ENCODE measurements at regions not wholly inside any gene's neighbourhood (a gene's known extent, or its start where the extent isn't known, plus 50 kb on each side); places are given as distances from the start of the nearest gene placed in this dataset.

DNA sequence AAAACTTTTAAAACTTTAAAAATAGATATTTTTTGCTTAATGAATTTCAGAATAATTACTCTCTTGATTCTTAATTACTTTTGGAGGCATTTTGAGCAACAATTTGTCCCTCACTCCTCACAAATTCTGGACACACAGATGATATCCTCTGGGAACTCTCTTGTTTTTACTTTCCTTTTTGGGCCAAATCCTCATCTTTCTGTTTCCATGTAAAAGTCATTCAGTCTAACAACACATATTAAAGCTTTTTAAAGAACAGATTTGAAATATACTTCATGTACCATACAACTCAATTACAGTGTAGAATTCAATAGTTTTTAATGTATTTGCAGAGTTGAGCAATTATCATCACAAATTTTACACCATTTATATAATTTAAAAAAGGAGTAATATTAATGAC is 983.1 kb downstream of the STIM2 start:
- Histone ChIP-seq H3K4me3 (ENCODE audit: low read length in 3 of 3) (no peak overlapping the region), H3K9me3 (ENCODE audit: control insufficient read depth in 3 of 3, low read length in 3 of 3) (no peaks in the 10 kb centered on the region), H3K27ac (ENCODE audit: low read depth, low read length) (no peak overlapping the region), H3K9ac (ENCODE audit: low read depth in 1 of 3, low read length in 3 of 3) (no peak overlapping the region), H3K4me1 (ENCODE audit: control insufficient read depth in 3 of 3, insufficient read depth in 3 of 3, low read length in 3 of 3) (no peaks in the 10 kb centered on the region), H3K27me3 (ENCODE audit: control insufficient read depth in 3 of 3, insufficient read depth in 3 of 3, low read length in 3 of 3) (no peaks in the 10 kb centered on the region), H3K36me3 (ENCODE audit: control insufficient read depth in 3 of 3, insufficient read depth in 3 of 3, low read length in 3 of 3) (no peaks in the 10 kb centered on the region)

DNA sequence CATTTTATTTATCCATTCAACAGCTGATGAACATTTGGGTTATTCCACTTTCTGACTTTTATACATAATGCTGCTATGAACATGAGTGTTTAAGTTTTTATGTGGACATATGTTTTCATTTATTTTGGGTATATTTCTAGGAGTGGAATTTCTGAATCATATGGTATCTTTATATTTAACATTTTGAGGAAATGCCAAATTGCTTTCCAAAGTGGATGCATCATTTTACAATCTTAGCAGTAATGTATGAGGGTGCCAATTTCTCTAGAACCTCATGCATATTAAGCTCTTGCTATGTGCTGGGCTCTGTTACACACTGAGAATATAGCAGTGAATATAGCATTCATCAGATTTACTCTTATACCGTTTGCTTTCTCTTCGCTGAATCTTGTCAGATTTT is 983.7 kb downstream of the STIM2 start:
- Histone ChIP-seq H3K27me3 (ENCODE audit: control insufficient read depth in 3 of 3, insufficient read depth in 3 of 3, low read length in 3 of 3) (no peaks in the 10 kb centered on the region), H3K9ac (ENCODE audit: low read depth in 1 of 3, low read length in 3 of 3) (no peak overlapping the region), H3K27ac (ENCODE audit: low read depth, low read length) (no peak overlapping the region), H3K4me3 (ENCODE audit: low read length in 3 of 3) (no peak overlapping the region), H3K9me3 (ENCODE audit: control insufficient read depth in 3 of 3, low read length in 3 of 3) (no peaks in the 10 kb centered on the region), H3K36me3 (ENCODE audit: control insufficient read depth in 3 of 3, insufficient read depth in 3 of 3, low read length in 3 of 3) (no peaks in the 10 kb centered on the region), H3K4me1 (ENCODE audit: control insufficient read depth in 3 of 3, insufficient read depth in 3 of 3, low read length in 3 of 3) (no peaks in the 10 kb centered on the region)

DNA sequence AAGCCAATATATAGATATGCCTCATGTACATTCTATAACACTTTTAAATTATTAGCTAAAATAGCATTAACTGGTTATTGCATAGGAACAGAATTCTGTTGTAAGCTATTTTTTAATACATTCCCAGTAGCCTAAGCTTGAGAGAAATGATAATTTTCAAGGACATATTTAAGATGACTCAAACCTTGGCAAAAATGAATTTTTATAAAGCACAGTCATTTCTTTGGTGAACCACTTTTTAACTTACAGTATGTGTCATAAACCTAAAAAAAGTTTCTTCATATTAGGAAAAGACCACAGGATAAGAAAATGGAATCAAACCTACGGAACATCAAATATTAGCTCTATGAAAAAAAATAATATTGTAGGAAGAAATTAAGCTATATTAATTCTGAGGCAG is 986.3 kb downstream of the STIM2 start:
- H3K9me3 ChIP-seq (ENCODE audit: control insufficient read depth in 3 of 3, low read length in 3 of 3): no peaks in the 10 kb centered on the region
- no peak overlapping the region for H3K27ac ChIP-seq (ENCODE audit: low read depth, low read length)
- H3K27me3 ChIP-seq (ENCODE audit: control insufficient read depth in 3 of 3, insufficient read depth in 3 of 3, low read length in 3 of 3): no peaks in the 10 kb centered on the region
- H3K36me3 ChIP-seq (ENCODE audit: control insufficient read depth in 3 of 3, insufficient read depth in 3 of 3, low read length in 3 of 3): no peaks in the 10 kb centered on the region
- no peak overlapping the region for H3K9ac ChIP-seq (ENCODE audit: low read depth in 1 of 3, low read length in 3 of 3)
- H3K4me3 ChIP-seq (ENCODE audit: low read length in 3 of 3): no peak overlapping the region
- no peaks in the 10 kb centered on the region for H3K4me1 ChIP-seq (ENCODE audit: control insufficient read depth in 3 of 3, insufficient read depth in 3 of 3, low read length in 3 of 3)

DNA sequence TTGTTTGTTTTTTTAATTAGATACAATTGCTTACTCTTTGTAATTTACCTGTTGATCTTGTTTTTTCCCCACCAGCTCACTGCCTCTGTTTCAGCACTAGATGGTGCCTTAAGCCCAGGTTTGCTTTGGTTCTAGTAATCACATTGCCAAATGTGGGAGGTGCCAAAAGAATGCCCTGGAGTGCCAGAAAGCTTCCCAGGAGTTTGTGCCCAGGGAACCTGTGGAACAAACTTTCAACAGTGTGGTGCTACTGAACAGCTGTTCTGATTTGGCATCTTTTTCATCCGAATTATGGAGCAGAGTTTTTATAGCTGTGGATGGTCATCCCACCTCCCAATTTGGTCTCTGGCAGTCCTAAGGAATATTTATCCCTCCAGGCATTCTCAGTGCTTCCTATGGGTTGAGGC is 1000.7 kb downstream of the STIM2 start:
- H3K36me3 ChIP-seq (ENCODE audit: control insufficient read depth in 3 of 3, insufficient read depth in 3 of 3, low read length in 3 of 3): no peaks in the 10 kb centered on the region
- H3K4me1 ChIP-seq (ENCODE audit: control insufficient read depth in 3 of 3, insufficient read depth in 3 of 3, low read length in 3 of 3): no peaks in the 10 kb centered on the region
- no peak overlapping the region for H3K4me3 ChIP-seq (ENCODE audit: low read length in 3 of 3)
- no peaks in the 10 kb centered on the region for H3K27me3 ChIP-seq (ENCODE audit: control insufficient read depth in 3 of 3, insufficient read depth in 3 of 3, low read length in 3 of 3)
- H3K9ac ChIP-seq (ENCODE audit: low read depth in 1 of 3, low read length in 3 of 3): no peak overlapping the region
- no peak overlapping the region for H3K27ac ChIP-seq (ENCODE audit: low read depth, low read length)
- peaks cover 0 to 3% (median 0%) of the 10 kb centered on the region in 3 donors for H3K9me3 ChIP-seq (ENCODE audit: control insufficient read depth in 3 of 3, low read length in 3 of 3)

DNA sequence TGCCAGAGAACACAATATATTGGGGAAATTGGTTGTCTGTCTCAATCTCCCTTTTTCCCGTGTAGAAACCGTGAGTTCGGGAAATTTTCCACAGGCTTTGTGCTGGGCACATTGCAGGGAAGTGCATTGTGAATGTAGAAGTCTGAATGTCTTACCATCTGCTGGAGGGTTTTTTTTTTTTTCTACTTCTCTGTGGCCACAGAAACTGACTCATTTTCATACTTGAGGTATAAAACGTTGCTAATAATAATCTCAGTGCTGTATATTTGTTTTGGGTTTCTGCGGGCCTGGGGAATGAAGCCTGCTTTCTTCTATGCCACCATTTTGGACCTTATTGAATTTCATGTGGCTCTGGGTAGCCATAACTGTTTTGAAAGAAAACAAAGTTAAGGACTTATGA is 1001.2 kb downstream of the STIM2 start:
- H3K4me1 ChIP-seq (ENCODE audit: control insufficient read depth in 3 of 3, insufficient read depth in 3 of 3, low read length in 3 of 3): no peaks in the 10 kb centered on the region
- H3K27me3 ChIP-seq (ENCODE audit: control insufficient read depth in 3 of 3, insufficient read depth in 3 of 3, low read length in 3 of 3): no peaks in the 10 kb centered on the region
- H3K27ac ChIP-seq (ENCODE audit: low read depth, low read length): no peak overlapping the region
- no peak overlapping the region for H3K9ac ChIP-seq (ENCODE audit: low read depth in 1 of 3, low read length in 3 of 3)
- H3K36me3 ChIP-seq (ENCODE audit: control insufficient read depth in 3 of 3, insufficient read depth in 3 of 3, low read length in 3 of 3): no peaks in the 10 kb centered on the region
- peaks cover 0 to 3% (median 0%) of the 10 kb centered on the region in 3 donors for H3K9me3 ChIP-seq (ENCODE audit: control insufficient read depth in 3 of 3, low read length in 3 of 3)
- no peak overlapping the region for H3K4me3 ChIP-seq (ENCODE audit: low read length in 3 of 3)

DNA sequence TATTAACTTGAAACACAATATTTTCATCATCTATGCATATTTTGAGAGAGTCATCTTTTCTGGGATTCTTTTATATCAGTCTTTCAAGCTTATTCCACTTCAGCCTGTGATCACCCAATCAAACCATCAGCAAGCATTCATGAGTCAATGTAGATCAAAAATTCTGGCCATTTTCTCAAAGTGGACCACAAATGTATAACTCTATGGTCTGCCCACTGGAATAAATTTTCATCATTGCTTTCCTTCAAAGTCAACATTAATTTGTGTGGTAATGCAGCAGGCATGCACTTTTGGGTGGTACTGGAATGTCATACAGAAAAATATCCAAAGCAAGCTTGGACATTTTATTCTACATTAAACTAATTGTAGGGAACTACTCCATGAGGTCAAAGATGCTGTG is 1013.0 kb downstream of the STIM2 start:
- Histone ChIP-seq H3K4me1 (ENCODE audit: control insufficient read depth in 3 of 3, insufficient read depth in 3 of 3, low read length in 3 of 3) (no peaks in the 10 kb centered on the region), H3K36me3 (ENCODE audit: control insufficient read depth in 3 of 3, insufficient read depth in 3 of 3, low read length in 3 of 3) (no peaks in the 10 kb centered on the region), H3K9ac (ENCODE audit: low read depth in 1 of 3, low read length in 3 of 3) (no peak overlapping the region), H3K4me3 (ENCODE audit: low read length in 3 of 3) (no peak overlapping the region), H3K27ac (ENCODE audit: low read depth, low read length) (no peak overlapping the region), H3K27me3 (ENCODE audit: control insufficient read depth in 3 of 3, insufficient read depth in 3 of 3, low read length in 3 of 3) (no peaks in the 10 kb centered on the region), H3K9me3 (ENCODE audit: control insufficient read depth in 3 of 3, low read length in 3 of 3) (no peaks in the 10 kb centered on the region)

DNA sequence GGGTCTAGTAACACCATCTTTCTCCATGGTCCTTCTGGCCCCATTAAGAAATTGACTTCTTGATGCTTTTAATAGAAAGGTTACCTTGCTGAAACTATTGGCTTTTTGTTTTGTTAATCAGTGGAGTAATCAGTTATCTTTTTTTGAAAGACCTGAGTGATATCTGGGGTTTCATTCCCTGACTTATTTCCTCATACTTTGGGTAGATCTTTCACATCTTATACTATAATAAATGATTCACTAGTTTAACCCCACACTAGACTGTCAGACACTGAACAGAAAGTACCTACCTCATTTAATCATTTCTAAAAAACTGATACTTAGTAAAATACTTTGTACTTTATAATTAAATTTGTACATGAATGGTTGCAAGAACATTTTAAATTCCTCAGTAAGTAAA is 1021.1 kb downstream of the STIM2 start:
- no peaks in the 10 kb centered on the region for H3K27me3 ChIP-seq (ENCODE audit: control insufficient read depth in 3 of 3, insufficient read depth in 3 of 3, low read length in 3 of 3)
- H3K36me3 ChIP-seq (ENCODE audit: control insufficient read depth in 3 of 3, insufficient read depth in 3 of 3, low read length in 3 of 3): no peaks in the 10 kb centered on the region
- no peak overlapping the region for H3K9ac ChIP-seq (ENCODE audit: low read depth in 1 of 3, low read length in 3 of 3)
- no peaks in the 10 kb centered on the region for H3K9me3 ChIP-seq (ENCODE audit: control insufficient read depth in 3 of 3, low read length in 3 of 3)
- H3K4me3 ChIP-seq (ENCODE audit: low read length in 3 of 3): no peak overlapping the region
- no peak overlapping the region for H3K27ac ChIP-seq (ENCODE audit: low read depth, low read length)
- no peaks in the 10 kb centered on the region for H3K4me1 ChIP-seq (ENCODE audit: control insufficient read depth in 3 of 3, insufficient read depth in 3 of 3, low read length in 3 of 3)

- Histone ChIP-seq H3K9me3 (ENCODE audit: control insufficient read depth in 3 of 3, low read length in 3 of 3) (no peaks in the 10 kb centered on the region), H3K36me3 (ENCODE audit: control insufficient read depth in 3 of 3, insufficient read depth in 3 of 3, low read length in 3 of 3) (no peaks in the 10 kb centered on the region), H3K27ac (ENCODE audit: low read depth, low read length) (no peak overlapping the region), H3K27me3 (ENCODE audit: control insufficient read depth in 3 of 3, insufficient read depth in 3 of 3, low read length in 3 of 3) (no peaks in the 10 kb centered on the region), H3K4me1 (ENCODE audit: control insufficient read depth in 3 of 3, insufficient read depth in 3 of 3, low read length in 3 of 3) (no peaks in the 10 kb centered on the region), H3K4me3 (ENCODE audit: low read length in 3 of 3) (no peak overlapping the region), H3K9ac (ENCODE audit: low read depth in 1 of 3, low read length in 3 of 3) (no peak overlapping the region)
These were observed 1025.5 kb downstream of the STIM2 start for GRCh38 chr4:27886120-27886519.

DNA sequence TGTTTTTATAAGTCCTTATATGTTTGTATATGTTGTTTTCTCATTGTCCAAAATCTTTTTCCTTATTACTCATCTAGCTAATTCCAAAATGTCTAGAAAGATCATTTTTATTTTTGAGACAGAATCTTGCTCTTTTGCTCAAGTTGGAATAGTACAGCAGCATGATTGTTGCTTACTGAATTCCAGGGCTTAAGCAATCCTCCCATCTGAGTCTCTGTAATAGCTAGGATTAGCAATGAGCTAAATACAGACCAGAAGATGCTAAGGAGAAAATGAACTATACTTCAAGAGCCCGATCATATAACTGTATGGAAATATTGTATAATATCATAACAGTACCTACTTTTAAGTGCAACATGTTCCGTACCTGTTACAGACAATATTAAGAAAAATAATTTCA is 1027.0 kb downstream of the STIM2 start:
- no peaks in the 10 kb centered on the region for H3K27me3 ChIP-seq (ENCODE audit: control insufficient read depth in 3 of 3, insufficient read depth in 3 of 3, low read length in 3 of 3)
- no peak overlapping the region for H3K4me3 ChIP-seq (ENCODE audit: low read length in 3 of 3)

GRCh38 chr4:27888505-27888904 is 1027.9 kb downstream of the STIM2 start:
- Histone ChIP-seq H3K27me3 (ENCODE audit: control insufficient read depth in 3 of 3, insufficient read depth in 3 of 3, low read length in 3 of 3) (no peaks in the 10 kb centered on the region), H3K27ac (ENCODE audit: low read depth, low read length) (no peak overlapping the region), H3K9me3 (ENCODE audit: control insufficient read depth in 3 of 3, low read length in 3 of 3) (no peaks in the 10 kb centered on the region), H3K9ac (ENCODE audit: low read depth in 1 of 3, low read length in 3 of 3) (no peak overlapping the region), H3K36me3 (ENCODE audit: control insufficient read depth in 3 of 3, insufficient read depth in 3 of 3, low read length in 3 of 3) (no peaks in the 10 kb centered on the region), H3K4me1 (ENCODE audit: control insufficient read depth in 3 of 3, insufficient read depth in 3 of 3, low read length in 3 of 3) (no peaks in the 10 kb centered on the region), H3K4me3 (ENCODE audit: low read length in 3 of 3) (no peak overlapping the region)

More for the DNA sequence above, 1027.0 kb downstream of the STIM2 start:
- Histone ChIP-seq H3K9ac (ENCODE audit: low read depth in 1 of 3, low read length in 3 of 3) (no peak overlapping the region), H3K9me3 (ENCODE audit: control insufficient read depth in 3 of 3, low read length in 3 of 3) (no peaks in the 10 kb centered on the region), H3K27ac (ENCODE audit: low read depth, low read length) (no peak overlapping the region), H3K36me3 (ENCODE audit: control insufficient read depth in 3 of 3, insufficient read depth in 3 of 3, low read length in 3 of 3) (no peaks in the 10 kb centered on the region), H3K4me1 (ENCODE audit: control insufficient read depth in 3 of 3, insufficient read depth in 3 of 3, low read length in 3 of 3) (no peaks in the 10 kb centered on the region)

GRCh38 chr4:27894951-27895350 is 1034.3 kb downstream of the STIM2 start:
- no peaks in the 10 kb centered on the region for H3K4me1 ChIP-seq (ENCODE audit: control insufficient read depth in 3 of 3, insufficient read depth in 3 of 3, low read length in 3 of 3)
- H3K4me3 ChIP-seq (ENCODE audit: low read length in 3 of 3): no peak overlapping the region
- no peaks in the 10 kb centered on the region for H3K9me3 ChIP-seq (ENCODE audit: control insufficient read depth in 3 of 3, low read length in 3 of 3)
- H3K27me3 ChIP-seq (ENCODE audit: control insufficient read depth in 3 of 3, insufficient read depth in 3 of 3, low read length in 3 of 3): no peaks in the 10 kb centered on the region
- H3K36me3 ChIP-seq (ENCODE audit: control insufficient read depth in 3 of 3, insufficient read depth in 3 of 3, low read length in 3 of 3): no peaks in the 10 kb centered on the region
- H3K27ac ChIP-seq (ENCODE audit: low read depth, low read length): no peak overlapping the region
- H3K9ac ChIP-seq (ENCODE audit: low read depth in 1 of 3, low read length in 3 of 3): no peak overlapping the region
